ENCODE measurements at regions not wholly inside any gene's neighbourhood (a gene's known extent, or its start where the extent isn't known, plus 50 kb on each side); places are given as distances from the start of the nearest gene placed in this dataset.

GRCh38 chr1:193480755-193481154, 294.3 kb upstream of the B3GALT2 start:
- DNase-seq (no peak), FAIRE-seq (no peak)
- no peaks in the 10 kb centered on the region for H3K9me3 ChIP-seq (ENCODE audit: control insufficient read depth in 2 of 3, insufficient read depth in 1 of 3, low read length in 3 of 3)
- no peaks in the 10 kb centered on the region for H3K27me3 ChIP-seq (ENCODE audit: control insufficient read depth, insufficient read depth, low read length)
- H3K4me3 ChIP-seq (ENCODE audit: low read length in 3 of 3), result no peak overlapping the region
- no peak overlapping the region for H3K9ac ChIP-seq (ENCODE audit: low read length in 3 of 3)
- H3K36me3 ChIP-seq (ENCODE audit: control insufficient read depth in 2 of 3, insufficient read depth in 3 of 3, low read length in 3 of 3), result no peaks in the 10 kb centered on the region
- intact Hi-C loops (cut with DNase I), result no loop called here
- TF ChIP-seq, protein P1, sequence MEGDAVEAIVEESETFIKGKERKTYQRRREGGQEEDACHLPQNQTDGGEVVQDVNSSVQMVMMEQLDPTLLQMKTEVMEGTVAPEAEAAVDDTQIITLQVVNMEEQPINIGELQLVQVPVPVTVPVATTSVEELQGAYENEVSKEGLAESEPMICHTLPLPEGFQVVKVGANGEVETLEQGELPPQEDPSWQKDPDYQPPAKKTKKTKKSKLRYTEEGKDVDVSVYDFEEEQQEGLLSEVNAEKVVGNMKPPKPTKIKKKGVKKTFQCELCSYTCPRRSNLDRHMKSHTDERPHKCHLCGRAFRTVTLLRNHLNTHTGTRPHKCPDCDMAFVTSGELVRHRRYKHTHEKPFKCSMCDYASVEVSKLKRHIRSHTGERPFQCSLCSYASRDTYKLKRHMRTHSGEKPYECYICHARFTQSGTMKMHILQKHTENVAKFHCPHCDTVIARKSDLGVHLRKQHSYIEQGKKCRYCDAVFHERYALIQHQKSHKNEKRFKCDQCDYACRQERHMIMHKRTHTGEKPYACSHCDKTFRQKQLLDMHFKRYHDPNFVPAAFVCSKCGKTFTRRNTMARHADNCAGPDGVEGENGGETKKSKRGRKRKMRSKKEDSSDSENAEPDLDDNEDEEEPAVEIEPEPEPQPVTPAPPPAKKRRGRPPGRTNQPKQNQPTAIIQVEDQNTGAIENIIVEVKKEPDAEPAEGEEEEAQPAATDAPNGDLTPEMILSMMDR (IDR thresholded peaks at IDR 0.05; ENCODE audit: borderline replicate concordance, extremely low read depth, insufficient read depth), result no peak
- no peak overlapping the region for H3K27ac ChIP-seq (ENCODE audit: low read depth in 2 of 2, low read length in 2 of 2)
- no peaks in the 10 kb centered on the region for H3K4me1 ChIP-seq (ENCODE audit: control insufficient read depth in 2 of 3, insufficient read depth in 2 of 3, low read depth in 1 of 3, low read length in 3 of 3)

GRCh38 chr1:193479187-193479586, 292.8 kb upstream of the B3GALT2 start:
- FAIRE-seq (no peak), DNase-seq (no peak)
- Histone ChIP-seq H3K4me3 (ENCODE audit: low read length in 3 of 3) (no peak overlapping the region), H3K36me3 (ENCODE audit: control insufficient read depth in 2 of 3, insufficient read depth in 3 of 3, low read length in 3 of 3) (no peaks in the 10 kb centered on the region), H3K9me3 (ENCODE audit: control insufficient read depth in 2 of 3, insufficient read depth in 1 of 3, low read length in 3 of 3) (no peaks in the 10 kb centered on the region), H3K27me3 (ENCODE audit: control insufficient read depth, insufficient read depth, low read length) (no peaks in the 10 kb centered on the region), H3K9ac (ENCODE audit: low read length in 3 of 3) (no peak overlapping the region), H3K27ac (ENCODE audit: low read depth in 2 of 2, low read length in 2 of 2) (no peak overlapping the region), H3K4me1 (ENCODE audit: control insufficient read depth in 2 of 3, insufficient read depth in 2 of 3, low read depth in 1 of 3, low read length in 3 of 3) (no peaks in the 10 kb centered on the region)
- intact Hi-C loops (cut with DNase I), result no loop called here
- TF ChIP-seq, protein P1 (IDR thresholded peaks at IDR 0.05; ENCODE audit: borderline replicate concordance, extremely low read depth, insufficient read depth), result no peak

DNA sequence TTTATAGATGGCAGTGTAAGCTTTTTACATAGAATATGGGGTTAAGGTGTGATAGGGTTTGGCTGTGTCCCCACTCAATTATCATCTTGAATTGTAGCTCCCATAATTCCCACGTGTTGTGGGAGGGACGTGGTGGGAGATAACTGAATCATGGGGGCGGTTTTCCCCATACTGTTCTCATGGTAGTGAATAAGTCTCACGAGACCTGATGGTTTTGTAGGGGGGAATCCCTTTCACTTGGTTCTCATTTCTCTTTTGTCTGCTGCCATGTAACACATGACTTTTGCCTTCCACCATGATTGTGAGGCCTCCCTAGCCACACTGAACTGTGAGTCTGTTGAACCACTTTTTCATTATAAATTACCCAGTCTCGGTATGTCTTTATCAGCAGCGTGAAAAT, 290.3 kb upstream of the B3GALT2 start:
- no peaks in the 10 kb centered on the region for H3K27me3 ChIP-seq (ENCODE audit: control insufficient read depth, insufficient read depth, low read length)
- no peak for DNase-seq
- H3K27ac ChIP-seq (ENCODE audit: low read depth in 2 of 2, low read length in 2 of 2), result no peak overlapping the region
- FAIRE-seq, result no peak
- H3K9me3 ChIP-seq (ENCODE audit: control insufficient read depth in 2 of 3, insufficient read depth in 1 of 3, low read length in 3 of 3), result no peaks in the 10 kb centered on the region
- TF ChIP-seq, protein P1 (IDR thresholded peaks at IDR 0.05; ENCODE audit: borderline replicate concordance, extremely low read depth, insufficient read depth), result no peak
- intact Hi-C loops (cut with DNase I), result no loop called here
- no peaks in the 10 kb centered on the region for H3K36me3 ChIP-seq (ENCODE audit: control insufficient read depth in 2 of 3, insufficient read depth in 3 of 3, low read length in 3 of 3)
- H3K4me1 ChIP-seq (ENCODE audit: control insufficient read depth in 2 of 3, insufficient read depth in 2 of 3, low read depth in 1 of 3, low read length in 3 of 3), result no peaks in the 10 kb centered on the region
- no peak overlapping the region for H3K9ac ChIP-seq (ENCODE audit: low read length in 3 of 3)
- H3K4me3 ChIP-seq (ENCODE audit: low read length in 3 of 3), result no peak overlapping the region

DNA sequence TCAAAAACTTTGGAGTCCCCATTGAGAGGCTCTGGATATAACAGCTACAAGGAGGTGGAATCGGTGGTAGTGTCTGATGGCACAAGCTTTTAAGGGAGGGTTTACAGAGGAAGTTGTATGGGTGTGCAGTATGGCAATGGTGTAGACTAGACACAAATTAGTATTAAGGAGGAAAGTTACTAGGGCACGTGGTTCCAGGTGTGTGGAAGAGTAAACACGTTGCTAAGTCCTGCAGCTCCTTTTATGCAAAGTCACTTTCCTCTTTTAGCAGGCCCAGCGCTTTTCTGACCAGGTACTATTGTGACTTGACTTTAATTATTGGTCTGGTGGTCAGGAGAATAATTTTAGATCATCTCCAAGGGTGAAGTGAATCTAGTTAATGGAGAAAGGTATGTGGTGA, 287.5 kb upstream of the B3GALT2 start:
- no peak for DNase-seq
- H3K9ac ChIP-seq (ENCODE audit: low read length in 3 of 3), result no peak overlapping the region
- no peak overlapping the region for H3K4me3 ChIP-seq (ENCODE audit: low read length in 3 of 3)
- H3K27me3 ChIP-seq (ENCODE audit: control insufficient read depth, insufficient read depth, low read length), result no peaks in the 10 kb centered on the region
- no peak overlapping the region for H3K27ac ChIP-seq (ENCODE audit: low read depth in 2 of 2, low read length in 2 of 2)
- TF ChIP-seq, protein P1 (IDR thresholded peaks at IDR 0.05; ENCODE audit: borderline replicate concordance, extremely low read depth, insufficient read depth), result no peak
- intact Hi-C loops (cut with DNase I), result no loop called here
- no peaks in the 10 kb centered on the region for H3K4me1 ChIP-seq (ENCODE audit: control insufficient read depth in 2 of 3, insufficient read depth in 2 of 3, low read depth in 1 of 3, low read length in 3 of 3)
- H3K9me3 ChIP-seq (ENCODE audit: control insufficient read depth in 2 of 3, insufficient read depth in 1 of 3, low read length in 3 of 3), result no peaks in the 10 kb centered on the region
- H3K36me3 ChIP-seq (ENCODE audit: control insufficient read depth in 2 of 3, insufficient read depth in 3 of 3, low read length in 3 of 3), result no peaks in the 10 kb centered on the region
- no peak for FAIRE-seq

Measured in kidney (tissue), 13 donors.